ENCODE measurements at regions not wholly inside any gene's neighbourhood (a gene's known extent, or its start where the extent isn't known, plus 50 kb on each side); places are given as distances from the start of the nearest gene placed in this dataset.

DNA sequence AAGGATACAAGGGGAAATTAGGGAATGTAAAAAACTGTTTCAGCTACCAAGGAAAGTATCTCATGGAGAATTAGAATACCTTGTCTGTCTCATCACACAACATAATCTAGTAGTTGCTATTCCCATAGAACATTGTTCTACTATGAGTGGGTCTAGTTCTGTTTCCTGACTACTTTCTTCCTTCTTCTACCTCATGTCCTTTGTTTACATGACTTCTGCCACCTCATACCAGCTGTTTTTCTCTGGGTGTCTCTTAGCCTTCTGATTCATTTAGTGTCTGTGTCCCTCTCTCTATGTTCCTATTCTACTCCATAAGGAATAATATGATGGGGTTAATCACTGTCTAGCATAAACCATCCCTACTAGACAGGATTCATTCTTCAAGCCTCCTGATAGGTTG is 887.3 kb downstream of the DIAPH3 start:
- no peak for TF ChIP-seq EP300 (IDR thresholded peaks at IDR 0.05)
- no peak for TF ChIP-seq POLR2AphosphoS5 (IDR thresholded peaks at IDR 0.05)
- TF ChIP-seq, protein P1, sequence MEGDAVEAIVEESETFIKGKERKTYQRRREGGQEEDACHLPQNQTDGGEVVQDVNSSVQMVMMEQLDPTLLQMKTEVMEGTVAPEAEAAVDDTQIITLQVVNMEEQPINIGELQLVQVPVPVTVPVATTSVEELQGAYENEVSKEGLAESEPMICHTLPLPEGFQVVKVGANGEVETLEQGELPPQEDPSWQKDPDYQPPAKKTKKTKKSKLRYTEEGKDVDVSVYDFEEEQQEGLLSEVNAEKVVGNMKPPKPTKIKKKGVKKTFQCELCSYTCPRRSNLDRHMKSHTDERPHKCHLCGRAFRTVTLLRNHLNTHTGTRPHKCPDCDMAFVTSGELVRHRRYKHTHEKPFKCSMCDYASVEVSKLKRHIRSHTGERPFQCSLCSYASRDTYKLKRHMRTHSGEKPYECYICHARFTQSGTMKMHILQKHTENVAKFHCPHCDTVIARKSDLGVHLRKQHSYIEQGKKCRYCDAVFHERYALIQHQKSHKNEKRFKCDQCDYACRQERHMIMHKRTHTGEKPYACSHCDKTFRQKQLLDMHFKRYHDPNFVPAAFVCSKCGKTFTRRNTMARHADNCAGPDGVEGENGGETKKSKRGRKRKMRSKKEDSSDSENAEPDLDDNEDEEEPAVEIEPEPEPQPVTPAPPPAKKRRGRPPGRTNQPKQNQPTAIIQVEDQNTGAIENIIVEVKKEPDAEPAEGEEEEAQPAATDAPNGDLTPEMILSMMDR (IDR thresholded peaks at IDR 0.05) = no peak
- TF ChIP-seq POLR2A (IDR thresholded peaks at IDR 0.05) = no peak
- H3K4me3 ChIP-seq = no peak overlapping the region
- H3K27ac ChIP-seq = no peak overlapping the region
- H3K27me3 ChIP-seq = no peaks in the 10 kb centered on the region
- H3K4me1 ChIP-seq = no peaks in the 10 kb centered on the region
- DNase-seq (no peak), ATAC-seq (ENCODE audit: low FRiP score in 2 of 2) (no peak)
- no peaks in the 10 kb centered on the region for H3K36me3 ChIP-seq
- H3K9me3 ChIP-seq = no peaks in the 10 kb centered on the region

DNA sequence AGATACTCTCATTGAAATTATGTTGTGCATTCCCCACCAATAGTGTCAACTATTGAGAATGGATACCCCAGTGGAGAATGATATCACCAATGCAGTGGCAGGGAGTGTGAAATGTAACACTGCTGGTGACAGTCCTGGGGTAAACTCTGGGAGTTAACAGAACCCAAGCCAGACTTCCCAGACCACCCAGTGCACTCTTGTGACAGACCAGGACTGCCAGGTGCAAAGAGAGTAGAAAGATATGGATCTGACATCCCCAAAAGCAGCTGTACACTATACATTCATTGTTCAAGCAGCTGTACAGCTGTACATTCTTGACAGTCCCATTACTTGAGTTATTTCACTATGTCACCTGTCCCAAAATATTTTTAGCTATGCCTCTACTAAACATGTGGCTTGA is 886.6 kb downstream of the DIAPH3 start:
- Histone ChIP-seq H3K9me3 (no peaks in the 10 kb centered on the region), H3K4me1 (no peaks in the 10 kb centered on the region), H3K4me3 (no peak overlapping the region), H3K27ac (no peak overlapping the region), H3K36me3 (no peaks in the 10 kb centered on the region), H3K27me3 (no peaks in the 10 kb centered on the region)
- DNase-seq = no peak
- no peak for ATAC-seq (ENCODE audit: low FRiP score in 2 of 2)
- TF ChIP-seq EP300 (IDR thresholded peaks at IDR 0.05) (no peak), POLR2A (IDR thresholded peaks at IDR 0.05) (no peak), POLR2AphosphoS5 (IDR thresholded peaks at IDR 0.05) (no peak)
- TF ChIP-seq, protein P1 (IDR thresholded peaks at IDR 0.05) = no peak

DNA sequence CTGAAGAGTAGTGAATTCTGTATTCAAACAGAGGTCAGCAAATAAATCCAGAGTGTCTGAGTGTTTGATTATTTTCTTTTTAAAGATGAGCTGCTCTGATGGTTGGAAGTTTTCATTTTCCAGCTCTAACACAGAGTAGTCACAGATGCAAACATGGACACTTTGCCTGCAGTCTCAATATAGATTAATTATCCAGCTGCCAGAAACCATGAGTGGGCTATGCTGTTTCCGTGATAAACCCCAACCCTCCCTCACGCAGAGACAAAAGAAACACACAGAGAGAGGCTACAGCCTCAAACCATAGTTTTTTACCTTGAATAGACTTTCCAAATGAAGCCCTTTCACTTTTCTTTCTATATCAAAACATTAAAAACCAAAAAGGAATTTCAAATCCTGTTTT is 884.7 kb downstream of the DIAPH3 start:
- Histone ChIP-seq H3K36me3 (no peaks in the 10 kb centered on the region), H3K9me3 (no peaks in the 10 kb centered on the region), H3K4me1 (no peaks in the 10 kb centered on the region), H3K27me3 (no peaks in the 10 kb centered on the region), H3K4me3 (no peak overlapping the region), H3K27ac (no peak overlapping the region)
- DNase-seq (no peak), ATAC-seq (ENCODE audit: low FRiP score in 2 of 2) (no peak)
- TF ChIP-seq POLR2A (IDR thresholded peaks at IDR 0.05) (no peak), EP300 (IDR thresholded peaks at IDR 0.05) (no peak), POLR2AphosphoS5 (IDR thresholded peaks at IDR 0.05) (no peak)
- TF ChIP-seq, protein P1 (IDR thresholded peaks at IDR 0.05) = no peak
- 69 to 74% methylated on average over 2 of the region's 2 CpGs for WGBS, 2 donors

DNA sequence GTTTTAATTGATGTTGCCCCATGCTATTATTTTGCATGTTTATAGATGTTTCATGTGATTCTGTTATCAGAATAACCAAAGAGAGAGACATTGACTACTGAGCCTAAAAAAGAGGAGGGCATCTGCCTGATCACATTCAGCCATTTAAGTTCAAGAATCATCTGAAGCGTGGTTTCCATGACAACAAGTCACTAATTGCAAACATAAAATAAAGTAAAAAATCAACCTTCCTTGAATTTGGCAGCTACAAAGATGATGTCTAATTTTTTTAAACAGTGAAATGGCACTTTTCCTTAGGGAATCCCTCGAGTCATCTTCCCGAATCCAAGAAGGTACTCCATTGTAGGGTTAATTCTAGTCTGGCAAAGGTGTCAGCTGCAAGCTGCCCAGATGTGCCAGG is 884.2 kb downstream of the DIAPH3 start:
- ATAC-seq (ENCODE audit: low FRiP score in 2 of 2) (no peak), DNase-seq (no peak)
- Histone ChIP-seq H3K9me3 (no peaks in the 10 kb centered on the region), H3K4me1 (no peaks in the 10 kb centered on the region), H3K27me3 (no peaks in the 10 kb centered on the region), H3K4me3 (no peak overlapping the region), H3K36me3 (no peaks in the 10 kb centered on the region), H3K27ac (no peak overlapping the region)
- WGBS, 2 donors = 79 to 92% methylated on average over 3 of the region's 3 CpGs
- TF ChIP-seq POLR2AphosphoS5 (IDR thresholded peaks at IDR 0.05) = no peak
- TF ChIP-seq, protein P1 (IDR thresholded peaks at IDR 0.05) = no peak
- TF ChIP-seq EP300 (IDR thresholded peaks at IDR 0.05) = no peak
- no peak for TF ChIP-seq POLR2A (IDR thresholded peaks at IDR 0.05)

DNA sequence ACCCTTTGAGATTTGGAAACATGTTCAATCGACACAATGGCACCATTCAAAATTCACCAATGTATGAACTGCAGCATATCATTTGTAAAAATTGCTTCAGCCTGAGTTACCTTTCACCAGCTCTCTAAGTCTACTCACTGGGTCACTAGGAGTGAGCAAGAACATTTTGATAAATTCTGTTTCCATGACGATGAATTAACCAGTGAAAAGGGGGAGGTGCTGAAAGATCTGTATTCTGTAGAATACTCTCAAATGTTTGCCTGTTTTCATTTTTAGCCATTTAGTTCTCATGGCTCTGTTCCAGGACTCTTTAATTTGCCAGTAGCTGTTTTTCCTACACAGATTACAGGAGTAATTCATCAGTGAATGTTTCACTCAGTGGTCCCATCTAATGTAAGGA is 883.4 kb downstream of the DIAPH3 start:
- no peak overlapping the region for H3K27ac ChIP-seq
- no peak for DNase-seq
- no peak for ATAC-seq (ENCODE audit: low FRiP score in 2 of 2)
- H3K36me3 ChIP-seq = no peaks in the 10 kb centered on the region
- H3K9me3 ChIP-seq = no peaks in the 10 kb centered on the region
- WGBS, 2 donors = 64 to 70% methylated on average over 2 of the region's 2 CpGs
- H3K4me3 ChIP-seq = no peak overlapping the region
- no peaks in the 10 kb centered on the region for H3K27me3 ChIP-seq
- H3K4me1 ChIP-seq = no peaks in the 10 kb centered on the region
- no peak for TF ChIP-seq POLR2A (IDR thresholded peaks at IDR 0.05)
- no peak for TF ChIP-seq POLR2AphosphoS5 (IDR thresholded peaks at IDR 0.05)
- no peak for TF ChIP-seq EP300 (IDR thresholded peaks at IDR 0.05)
- TF ChIP-seq, protein P1 (IDR thresholded peaks at IDR 0.05) = no peak

Data from upper lobe of left lung (tissue), 6 donors.